NCI-H345 treated with DMSO at 0.1 percent for 48 hours (cell line): ENCODE measurements at regions not wholly inside any gene's neighbourhood (a gene's known extent, or its start where the extent isn't known, plus 50 kb on each side); places are given as distances from the start of the nearest gene placed in this dataset.
"Not testable (repeated sequence)": the region's sequence is repeated elsewhere in the genome, so short reads cannot be mapped to it uniquely, and the experiment has no call there.

Experiments used
- DNase-seq: peaks from one replicate; lab custom pipeline; 2025; ENCODE audit not compliant: unreplicated experiment; lab: John Stamatoyannopoulos, UW

DNA sequence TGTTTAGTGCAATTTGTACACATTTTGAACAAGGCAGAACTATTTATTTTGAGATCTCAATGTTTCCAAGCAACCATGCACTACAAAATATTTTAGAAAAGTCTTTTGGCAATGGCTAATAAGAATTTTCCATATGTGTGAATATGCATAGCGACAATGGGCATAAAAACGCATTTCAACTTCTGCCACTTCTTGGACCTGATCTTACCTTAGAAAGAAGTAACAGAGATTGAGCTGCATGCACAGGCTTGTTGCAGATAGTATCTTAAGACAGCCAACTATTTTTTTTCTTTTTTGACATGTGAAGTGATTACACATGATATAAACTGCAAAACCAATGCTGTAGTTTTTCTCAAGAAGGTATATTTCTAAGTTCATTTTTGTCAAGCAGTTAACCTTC is 210.4 kb upstream of the PHACTR1 start:
- no peak for DNase-seq

- DNase-seq: no peak
Observed at GRCh38 chr6:12507636-12508035, 208.9 kb upstream of the PHACTR1 start.

- no peak for DNase-seq
Observed at GRCh38 chr6:12508553-12508952, 208.0 kb upstream of the PHACTR1 start.

DNA sequence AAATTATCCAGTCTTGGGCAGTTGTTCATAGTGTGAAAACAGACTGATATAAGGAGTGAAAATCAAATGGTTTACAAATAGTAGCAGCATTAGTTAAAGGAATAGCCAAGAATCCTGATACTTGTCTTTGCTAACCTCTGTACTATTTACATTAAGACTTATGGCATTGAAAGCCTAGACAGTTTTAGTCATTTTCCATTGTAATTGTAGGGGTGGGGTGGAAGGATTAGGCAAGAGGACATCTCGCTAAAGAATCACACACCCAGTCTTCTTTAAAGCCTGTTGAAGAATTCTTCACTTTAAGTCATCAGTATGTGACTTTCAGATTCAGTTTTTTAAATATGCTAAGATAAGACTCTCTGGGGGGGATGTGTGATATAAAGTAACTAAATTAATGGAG is 207.5 kb upstream of the PHACTR1 start:
- DNase-seq: no peak

GRCh38 chr6:12516070-12516469 is 200.5 kb upstream of the PHACTR1 start:
- DNase-seq: no peak

- no peak for DNase-seq
Observed at GRCh38 chr6:12522347-12522746, 194.2 kb upstream of the PHACTR1 start.

DNA sequence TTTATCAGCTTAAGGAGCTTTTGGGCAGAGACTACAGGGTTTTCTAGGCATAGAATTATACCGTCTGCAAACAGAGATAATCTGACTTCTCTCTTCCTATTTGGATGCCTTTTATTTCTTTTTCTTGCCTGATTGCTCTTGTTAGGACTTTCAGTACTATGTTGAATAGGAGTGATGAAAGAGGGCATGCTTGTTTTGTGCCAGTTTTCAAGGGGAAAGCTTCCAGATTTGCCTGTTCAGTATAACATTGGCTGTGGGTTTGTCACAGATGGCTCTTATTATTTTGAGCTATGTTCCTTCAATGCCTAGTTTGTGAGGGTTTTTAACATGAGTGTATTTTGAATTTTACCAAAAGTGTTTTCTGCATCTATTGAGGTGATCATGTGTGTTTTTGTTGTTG is 192.8 kb upstream of the PHACTR1 start:
- no peak for DNase-seq

DNA sequence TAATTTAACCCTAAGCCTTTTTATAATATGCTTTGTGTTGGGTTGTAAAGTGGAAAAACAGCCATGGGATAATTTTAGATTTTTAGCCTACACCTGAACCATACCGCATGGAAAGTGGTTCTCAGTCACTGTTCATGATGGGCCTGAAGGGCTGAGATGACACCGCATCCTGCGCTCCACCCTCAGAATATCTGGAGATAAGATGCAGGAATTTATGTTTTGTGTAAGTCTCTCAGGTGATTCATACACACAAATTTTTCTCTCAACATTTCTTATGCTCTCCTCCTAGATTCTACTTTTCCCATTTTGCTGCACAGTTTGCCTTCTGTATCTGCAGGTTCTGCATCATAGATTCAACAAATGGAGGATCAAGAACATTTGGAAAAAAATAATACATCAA is 191.3 kb upstream of the PHACTR1 start:
- no peak for DNase-seq

DNA sequence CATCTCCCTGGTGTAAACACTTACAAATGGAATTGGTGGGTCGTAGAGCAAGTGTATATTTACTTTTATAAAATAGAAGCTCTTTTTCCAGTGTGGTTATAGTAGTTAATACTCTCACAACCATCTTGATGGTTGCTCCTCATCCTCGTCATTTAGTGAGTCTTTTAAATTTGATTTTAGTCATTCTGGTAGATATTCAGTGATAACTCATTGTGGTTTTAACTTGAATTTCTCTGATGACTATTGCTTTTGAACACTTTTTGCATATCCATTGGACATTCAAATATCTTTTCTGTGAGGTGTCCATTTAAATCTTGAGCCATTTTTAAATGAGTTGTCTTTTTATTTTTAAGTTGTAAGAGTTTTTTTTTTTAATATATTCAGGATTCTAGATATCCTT is 189.2 kb upstream of the PHACTR1 start:
- no peak for DNase-seq

- DNase-seq: no peak
Observed at GRCh38 chr6:12528136-12528535, 188.4 kb upstream of the PHACTR1 start.

DNA sequence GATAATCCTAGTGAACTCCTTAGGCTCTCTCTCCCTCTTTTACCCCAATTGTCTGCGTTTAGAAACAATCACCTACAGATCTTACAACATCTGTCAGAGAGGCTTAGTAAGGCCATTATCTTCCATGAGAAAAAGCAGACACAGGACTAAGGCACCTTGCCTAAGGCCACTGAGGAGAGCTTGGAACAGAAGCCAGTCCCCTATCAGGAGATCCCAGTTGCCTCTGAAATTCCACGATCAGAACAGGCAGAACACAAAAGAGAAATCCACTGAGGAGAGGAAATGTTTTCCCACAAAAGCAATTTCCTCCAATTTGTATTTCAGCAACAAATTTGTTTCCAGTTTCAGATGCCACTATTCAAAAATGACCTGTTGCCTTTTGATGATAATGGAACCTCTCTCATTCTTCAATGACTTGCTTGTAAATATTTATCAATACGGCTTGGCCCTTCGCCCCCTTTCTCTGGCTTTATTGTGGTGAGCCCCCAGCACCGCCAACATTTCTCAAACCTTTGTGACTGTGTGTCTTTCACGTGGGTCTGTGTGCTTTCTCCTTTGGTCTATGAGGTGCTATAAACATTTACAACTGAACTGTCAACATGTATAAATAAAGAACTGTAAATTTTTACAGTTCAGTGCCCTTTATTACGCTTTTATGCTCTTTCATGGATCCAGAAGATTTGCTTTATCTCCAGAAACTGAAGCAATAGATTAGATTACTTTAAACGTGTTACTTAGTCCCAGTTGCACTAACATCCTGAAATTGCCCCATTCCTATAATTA is 187.8 kb upstream of the PHACTR1 start:
- no peak for DNase-seq

- no peak for DNase-seq
Observed at GRCh38 chr6:12529364-12530019, 187.1 kb upstream of the PHACTR1 start.

DNA sequence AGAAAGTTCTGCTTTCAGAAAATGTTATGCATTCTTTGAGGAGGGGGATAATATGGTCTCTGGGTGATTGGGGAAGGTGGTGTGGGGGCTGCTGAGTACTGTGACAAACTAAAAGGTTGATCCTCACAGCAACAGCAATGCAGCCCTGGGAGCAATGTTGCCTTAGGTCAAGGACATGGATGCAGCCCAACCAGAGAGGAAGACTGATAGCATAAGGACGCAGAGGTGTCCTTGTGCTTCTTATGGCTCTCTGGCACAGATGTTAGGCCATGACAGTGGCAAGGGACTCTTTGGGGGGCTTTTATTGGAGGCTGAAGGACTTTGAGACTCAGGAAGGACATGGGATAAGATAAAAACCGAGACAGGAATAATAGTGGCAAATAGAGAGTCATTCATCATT is 186.2 kb upstream of the PHACTR1 start:
- no peak for DNase-seq

DNA sequence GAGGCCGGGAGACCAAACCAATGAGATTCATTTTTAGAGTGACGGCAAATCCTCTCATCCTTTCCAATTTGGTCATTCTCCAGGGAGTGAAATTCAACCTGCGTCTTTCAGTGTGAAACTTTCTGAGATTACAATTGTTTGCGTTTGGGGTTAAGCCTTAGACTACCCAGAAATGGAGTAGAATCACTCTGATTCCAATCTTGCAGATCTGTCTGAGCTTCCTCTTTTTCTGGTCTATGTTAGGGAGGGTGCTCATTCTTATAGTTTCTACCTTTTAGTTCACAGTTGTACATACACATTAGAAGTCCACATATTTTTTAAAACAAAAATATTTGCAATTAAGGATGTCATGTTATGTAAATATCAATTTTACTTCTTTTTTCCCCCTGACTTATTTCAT is 183.0 kb upstream of the PHACTR1 start:
- DNase-seq: no peak

GRCh38 chr6:12534069-12534853 is 182.3 kb upstream of the PHACTR1 start:
- no peak for DNase-seq

DNA sequence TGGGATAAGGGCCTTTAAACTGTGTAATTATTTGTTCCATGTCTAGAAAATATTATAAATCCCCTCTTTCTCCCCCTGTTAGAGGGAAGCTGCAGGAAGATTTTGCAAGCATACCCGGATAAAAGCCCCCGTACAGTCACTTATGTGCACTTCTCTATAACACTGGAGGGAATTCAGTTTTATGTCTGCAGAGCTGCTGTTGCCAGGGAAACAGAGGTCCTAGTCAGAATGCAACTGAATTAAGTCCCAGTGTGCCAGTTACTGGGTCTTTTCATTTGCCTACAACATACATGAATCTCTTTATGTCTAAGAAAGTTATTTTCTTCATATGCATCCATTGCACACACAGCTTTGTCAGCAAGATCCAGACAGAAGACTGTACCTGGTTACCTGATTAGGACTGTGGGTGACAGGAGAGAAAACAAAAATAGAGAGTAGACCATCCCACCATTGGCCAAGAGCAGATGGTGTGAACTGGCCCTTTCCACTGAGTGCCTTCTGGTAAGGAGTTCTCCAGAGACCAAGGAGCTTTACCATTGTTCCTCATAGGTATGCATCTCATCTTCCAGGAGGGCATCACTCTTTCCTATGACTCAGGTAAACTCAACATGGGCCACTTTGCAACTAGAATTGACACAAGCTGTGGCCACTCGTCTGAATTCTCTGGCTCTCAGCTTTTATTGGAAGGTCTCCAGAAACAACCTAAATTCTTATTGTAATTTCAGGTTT is 180.8 kb upstream of the PHACTR1 start:
- no peak for DNase-seq

DNA sequence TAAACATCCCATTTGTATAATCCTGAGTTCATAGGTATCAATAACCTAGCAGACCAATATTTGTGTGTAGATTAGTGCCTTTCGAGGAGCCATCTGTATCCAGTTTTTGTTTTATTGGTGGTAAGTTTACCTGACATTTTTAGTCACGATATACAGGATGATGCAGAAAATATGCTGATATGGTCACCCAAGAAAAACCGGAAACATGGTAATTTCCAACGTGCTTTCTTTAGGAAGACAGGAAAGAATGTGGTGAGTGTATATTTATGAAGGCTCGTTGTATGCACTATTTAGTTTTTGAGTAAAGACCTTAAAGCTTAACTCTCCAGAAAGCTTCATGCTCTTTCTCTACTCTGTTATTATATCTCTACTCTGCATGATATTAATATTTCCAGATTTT is 180.2 kb upstream of the PHACTR1 start:
- no peak for DNase-seq

- no peak for DNase-seq
Observed at GRCh38 chr6:12537389-12537788, 179.2 kb upstream of the PHACTR1 start.

GRCh38 chr6:12538881-12539357 is 177.6 kb upstream of the PHACTR1 start:
- no peak for DNase-seq

DNA sequence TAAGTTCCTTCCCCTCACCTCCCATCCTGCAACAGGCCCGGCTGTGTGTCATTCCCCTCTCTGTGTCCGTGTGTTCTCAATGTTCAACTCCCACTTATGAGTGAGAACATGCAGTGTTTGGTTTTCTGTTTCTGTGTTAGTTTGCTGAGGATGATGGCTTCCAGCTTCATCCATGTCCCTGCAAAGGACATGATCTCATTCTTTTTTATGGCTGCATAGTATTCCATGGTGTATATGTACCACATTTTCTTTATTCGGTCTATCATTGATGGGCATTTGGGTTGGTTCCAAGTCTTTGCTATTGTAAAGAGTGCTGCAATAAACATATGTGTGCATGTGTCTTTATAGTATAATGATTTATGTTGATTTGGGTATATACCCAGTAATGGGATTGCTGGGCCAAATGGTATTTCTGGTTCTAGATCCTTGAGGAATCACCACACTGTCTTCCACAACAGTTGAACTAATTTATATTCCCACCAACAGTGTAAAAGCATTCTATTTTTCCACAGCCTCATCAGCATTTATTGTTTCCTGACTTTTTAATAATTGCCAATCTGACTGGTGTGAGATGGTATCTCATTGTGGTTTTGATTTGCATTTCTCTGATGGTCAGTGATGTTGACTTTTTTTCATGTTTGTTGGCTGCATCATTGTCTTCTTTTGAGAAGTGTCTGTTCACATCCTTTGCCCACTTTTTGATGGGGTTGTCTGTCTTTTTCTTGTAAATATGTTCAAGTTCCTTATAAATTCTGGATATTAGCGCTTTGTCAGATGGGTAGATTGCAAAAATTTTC is 174.1 kb upstream of the PHACTR1 start:
- DNase-seq: not testable (repeated sequence)
